H1 (cell line): ENCODE measurements at regions not wholly inside any gene's neighbourhood (a gene's known extent, or its start where the extent isn't known, plus 50 kb on each side); places are given as distances from the start of the nearest gene placed in this dataset.

ENCODE experiments used
- ASH2L ChIP-seq: fragments of 200-600, 300-600 bp; sonication (generic); IDR thresholded peaks from one replicate; pipeline ENCODE4 v1.7.1; 2017; ENCODE audit warnings: low read length
- CHD2 ChIP-seq: IDR thresholded peaks from 2 replicates; pipeline ENCODE4 v1.6.1; 2012; ENCODE audit warnings: low read length, improper control_type of control experiment
- CHD7 ChIP-seq: fragments of 300-600 bp; sonication (generic); IDR thresholded peaks from 2 replicates; pipeline ENCODE4 v1.7.1; 2012; ENCODE audit warnings: low read length, moderate library complexity, mild to moderate bottlenecking, inconsistent platforms; ENCODE audit not compliant: insufficient replicate concordance
- NANOG ChIP-seq: IDR thresholded peaks from 2 replicates; pipeline ENCODE4 v1.6.1; 2011; ENCODE audit warnings: low read length, low read depth, mild to moderate bottlenecking, inconsistent platforms; ENCODE audit not compliant: insufficient read depth, poor library complexity, severe bottlenecking
- POLR2A ChIP-seq, 2 experiments: IDR thresholded peaks; 1 replicate in 1 of 2; 2 replicates in 1 of 2; pipeline ENCODE4 v1.6.1; 2011; ENCODE audit warnings: low read depth in 2 of 2, low read length in 2 of 2, mild to moderate bottlenecking in 2 of 2; ENCODE audit errors: control extremely low read depth in 1 of 2
- POLR2AphosphoS5 ChIP-seq: IDR thresholded peaks from 2 replicates; pipeline ENCODE4 v1.6.1; 2011; ENCODE audit warnings: low read depth, low read length
- RAD21 ChIP-seq, 2 experiments: IDR thresholded peaks in 1 of 2; conservative IDR thresholded peaks in 1 of 2; 2 replicates each; pipeline ENCODE4 v1.6.1; 2011; ENCODE audit warnings: low read depth in 2 of 2, low read length in 2 of 2, improper control_type of control experiment in 1 of 2, inconsistent platforms in 1 of 2, mild to moderate bottlenecking in 1 of 2, moderate library complexity in 1 of 2
- RXRA ChIP-seq: IDR thresholded peaks from 2 replicates; pipeline ENCODE4 v1.6.1; 2011; ENCODE audit warnings: low read depth, mild to moderate bottlenecking, low read length, moderate library complexity; ENCODE audit not compliant: insufficient read depth
- SP1 ChIP-seq: IDR thresholded peaks from 2 replicates; pipeline ENCODE4 v1.6.1; 2011; ENCODE audit warnings: low read depth, low read length
- TEAD4 ChIP-seq: IDR thresholded peaks from 2 replicates; pipeline ENCODE4 v1.6.1; 2012; ENCODE audit warnings: low read depth, low read length, inconsistent platforms, mixed read lengths

GRCh38 chr4:132495267-132495812, 653.8 kb upstream of the PCDH10 start (continued):
- TF ChIP-seq CHD7 = peak; percentile 56
- peak; percentile 27 to 76 for TF ChIP-seq POLR2A (IDR thresholded peaks at IDR 0.05; ENCODE audit: control extremely low read depth in 1 of 2, low read depth in 2 of 2, low read length in 2 of 2)
- TF ChIP-seq NANOG = peak; percentile 93
- peak; percentile 73; the same call in 1 of the 2 replicates for TF ChIP-seq POLR2AphosphoS5
- peak; percentile 55; the same call in 1 of the 2 replicates for TF ChIP-seq CHD2
- 0 out of 2 replicates have a peak, but pooled peaks have one; percentile 35 for TF ChIP-seq RXRA
- peak; percentile 56; the same call in 1 of the 2 replicates for TF ChIP-seq TEAD4
- peak; percentile 10 to 21 for TF ChIP-seq RAD21 (IDR thresholded peaks at IDR 0.05 in 1 of 2, conservative IDR thresholded peaks at IDR 0.05 in 1 of 2; ENCODE audit: low read depth in 2 of 2, low read length in 2 of 2)
- TF ChIP-seq ASH2L = peak; percentile 54
- peak; percentile 69 for TF ChIP-seq SP1
